HCT116 (cell line): ENCODE measurements at regions not wholly inside any gene's neighbourhood (a gene's known extent, or its start where the extent isn't known, plus 50 kb on each side); places are given as distances from the start of the nearest gene placed in this dataset.

Experiments used
- ATAC-seq: fragments of 200-7000 bp; cut with Tn5 transposase; 2 replicates; pipeline ENCODE4 v1.9.1; 2020; ENCODE audit warnings: mild to moderate bottlenecking, moderate library complexity
- BruUV-seq: library from RNA; stranded (reverse); fragments of 400-500 nt; replicated peaks from 2 replicates; lab custom pipeline; 2021; lab: Mats Ljungman, UMichigan
- CTCF ChIA-PET: fragments of 300-600 bp; sonication (Branson Sonifier 250); formaldehyde crosslinking; loops from one replicate; lab custom pipeline; 2021; ENCODE audit warnings: antibody characterized with exemption; lab: Charles Lee
- POLR2A ChIA-PET: fragments of 300-600, 350-600 bp; sonication (Branson Sonifier 250); formaldehyde crosslinking; loops from one replicate; lab custom pipeline; 2021; ENCODE audit warnings: antibody characterized with exemption; lab: Charles Lee
- RAD21 ChIA-PET, 2 experiments: fragments of 300-600 bp; sonication (Branson Sonifier 250); formaldehyde crosslinking; loops; one replicate each; lab custom pipeline; 2023; ENCODE audit warnings: low total read pairs in 2 of 2; ENCODE audit not compliant: uncharacterized antibody in 2 of 2, unreplicated experiment in 2 of 2, low non-redundant PET in 1 of 2; lab: Charles Lee
- DNase-seq: peaks from one replicate; pipeline ENCODE4 v3.0.0-alpha.2; 2010; ENCODE audit warnings: low read depth, low spot score
- H2AFZ ChIP-seq: fragments of 200-600 bp; shearing (Covaris generic), sonication (generic); 2 replicates; pipeline ENCODE4 v1.6.1; 2017; ENCODE audit warnings: low read depth, mixed run types, mixed read lengths, antibody characterized with exemption, low read length; ENCODE audit not compliant: poor library complexity, severe bottlenecking
- H3K27ac ChIP-seq: 2 replicates; pipeline ENCODE4 v1.5.1; 2012; ENCODE audit warnings: low read depth, low read length
- H3K27me3 ChIP-seq: fragments of 200-600 bp; sonication (generic); 2 replicates; pipeline ENCODE4 v1.6.1; 2016; ENCODE audit warnings: mixed run types, low read length, mixed read lengths; ENCODE audit not compliant: insufficient read depth
- H3K36me3 ChIP-seq, 2 experiments: fragments of 200-500 bp in 1 of 2; fragments of 200-600 bp in 1 of 2; sonication (Bioruptor generic) in 1 of 2; sonication (generic) in 1 of 2; 2 replicates each; pipeline versions ENCODE4 v1.5.1 to v1.6.1; 2014 to 2016; ENCODE audit warnings: low read length in 2 of 2, inconsistent platforms in 1 of 2, mixed read lengths in 1 of 2, mixed run types in 1 of 2; ENCODE audit not compliant: insufficient read depth in 2 of 2, control insufficient read depth in 1 of 2
- H3K4me1 ChIP-seq, 2 experiments: fragments of 200-600 bp in 1 of 2; sonication (generic) in 1 of 2; 2 replicates each; pipeline versions ENCODE4 v1.5.1 to v1.6.1; 2012 to 2017; ENCODE audit warnings: low read length in 2 of 2, inconsistent platforms in 1 of 2, mild to moderate bottlenecking in 1 of 2, mixed read lengths in 1 of 2, mixed run types in 1 of 2, moderate library complexity in 1 of 2; ENCODE audit not compliant: insufficient read depth in 2 of 2, control insufficient read depth in 1 of 2
- H3K4me2 ChIP-seq: fragments of 200-600 bp; sonication (generic); 2 replicates; pipeline ENCODE4 v1.6.1; 2017; ENCODE audit warnings: mixed run types, low read length, mixed read lengths
- H3K4me3 ChIP-seq, 2 experiments: fragments of 200-600 bp in 1 of 2; sonication (generic) in 1 of 2; replicated peaks in 1 of 2; 2 replicates each; pipeline ENCODE4 v1.5.1; 2011 to 2016; ENCODE audit warnings: low read length in 2 of 2, control low read depth in 1 of 2, low read depth in 1 of 2, mild to moderate bottlenecking in 1 of 2, mixed read lengths in 1 of 2, mixed run types in 1 of 2
- H3K79me2 ChIP-seq: fragments of 200-600 bp; sonication (generic); 2 replicates; pipeline ENCODE4 v1.6.1; 2017; ENCODE audit warnings: mild to moderate bottlenecking, mixed run types, low read length, moderate library complexity, mixed read lengths; ENCODE audit not compliant: insufficient read depth
- H3K9ac ChIP-seq: fragments of 200-600 bp; sonication (generic); 2 replicates; pipeline ENCODE4 v1.6.1; 2016; ENCODE audit warnings: low read length, mixed read lengths
- H3K9me2 ChIP-seq: fragments of 200-600 bp; sonication (generic), shearing (Covaris generic); 2 replicates; pipeline ENCODE4 v1.6.1; 2017; ENCODE audit warnings: mixed run types, mild to moderate bottlenecking, moderate library complexity; ENCODE audit not compliant: insufficient read depth
- H3K9me3 ChIP-seq, 2 experiments: fragments of 200-500 bp in 1 of 2; fragments of 200-600 bp in 1 of 2; sonication (Bioruptor generic) in 1 of 2; sonication (generic) in 1 of 2; 2 replicates each; pipeline ENCODE4 v1.6.1; 2014 to 2017; ENCODE audit warnings: low read length in 2 of 2, mixed read lengths in 2 of 2, inconsistent platforms in 1 of 2, low read depth in 1 of 2, mild to moderate bottlenecking in 1 of 2, mixed run types in 1 of 2, moderate library complexity in 1 of 2; ENCODE audit not compliant: control insufficient read depth in 1 of 2, insufficient read depth in 1 of 2
- H4K20me1 ChIP-seq: fragments of 200-600 bp; sonication (generic), shearing (Covaris generic); 2 replicates; pipeline ENCODE4 v1.6.1; 2017; ENCODE audit warnings: mixed run types, mild to moderate bottlenecking, moderate library complexity; ENCODE audit not compliant: insufficient read depth
- CBX3 ChIP-seq: IDR thresholded peaks from 2 replicates; pipeline ENCODE4 v1.6.1; 2012; ENCODE audit warnings: low read depth
- CTCF ChIP-seq, 3 experiments: fragments of 200-600 bp in 1 of 3; sonication (generic) in 1 of 3; IDR thresholded peaks in 2 of 3; conservative IDR thresholded peaks in 1 of 3; 2 replicates each; pipeline ENCODE4 v1.5.1; 2012 to 2017; ENCODE audit warnings: low read depth in 2 of 3, low read length in 2 of 3, antibody characterized with exemption in 1 of 3, borderline replicate concordance in 1 of 3, control low read depth in 1 of 3, mild to moderate bottlenecking in 1 of 3, mixed read lengths in 1 of 3, mixed run types in 1 of 3, moderate library complexity in 1 of 3; ENCODE audit not compliant: insufficient read depth in 1 of 3
- EZH2phosphoT487 ChIP-seq: fragments of 200-600 bp; IDR thresholded peaks from 2 replicates; pipeline ENCODE4 v1.6.1; 2018; ENCODE audit warnings: antibody characterized with exemption, borderline replicate concordance
- FOSL1 ChIP-seq: IDR thresholded peaks from 2 replicates; pipeline ENCODE4 v1.6.1; 2012; ENCODE audit warnings: low read depth
- JUND ChIP-seq: IDR thresholded peaks from 2 replicates; pipeline ENCODE4 v1.6.1; 2012
- MAX ChIP-seq: IDR thresholded peaks from 2 replicates; pipeline ENCODE4 v1.6.1; 2012
- POLR2A ChIP-seq: IDR thresholded peaks from 2 replicates; pipeline ENCODE4 v1.7.0; 2011; ENCODE audit warnings: borderline replicate concordance; ENCODE audit not compliant: insufficient read depth, insufficient read length; ENCODE audit errors: extremely low read depth
- POLR2AphosphoS5 ChIP-seq: IDR thresholded peaks from 2 replicates; pipeline ENCODE4 v1.6.1; 2011; ENCODE audit warnings: mild to moderate bottlenecking, low read depth, low read length, moderate library complexity
- RAD21 ChIP-seq: IDR thresholded peaks from 2 replicates; pipeline ENCODE4 v1.6.1; 2012; ENCODE audit warnings: low read depth, mild to moderate bottlenecking
- REST ChIP-seq: IDR thresholded peaks from 2 replicates; pipeline ENCODE4 v1.6.1; 2012; ENCODE audit warnings: low read depth
- SIN3A ChIP-seq: IDR thresholded peaks from 2 replicates; pipeline ENCODE4 v1.6.1; 2012; ENCODE audit warnings: low read depth
- SP1 ChIP-seq: IDR thresholded peaks from 2 replicates; pipeline ENCODE4 v1.6.1; 2012; ENCODE audit warnings: low read depth
- YY1 ChIP-seq: IDR thresholded peaks from 2 replicates; pipeline ENCODE4 v1.6.1; 2011; ENCODE audit warnings: low read length, low read depth, moderate library complexity, mild to moderate bottlenecking; ENCODE audit not compliant: insufficient replicate concordance; ENCODE audit errors: extremely low read depth
- ZBTB33 ChIP-seq: IDR thresholded peaks from 2 replicates; pipeline ENCODE4 v1.6.1; 2011; ENCODE audit warnings: mild to moderate bottlenecking, low read length, moderate library complexity; ENCODE audit not compliant: insufficient replicate concordance; ENCODE audit errors: extremely low read depth
- ZNF274 ChIP-seq: fragments of 200-500 bp; sonication (Bioruptor generic); IDR thresholded peaks from 2 replicates; pipeline ENCODE4 v1.6.1; 2014; ENCODE audit warnings: mild to moderate bottlenecking, low read depth, low read length, inconsistent platforms
- intact Hi-C: fragments of 100-400 bp; cut with micrococcal nuclease; formaldehyde crosslinking; loops from 2 replicates; pipeline ENCODE4 v1.10.0; 2022

- no peak for TF ChIP-seq FOSL1
- no peak for TF ChIP-seq SIN3A
- TF ChIP-seq, all 23 proteins: peak for 0
These were observed 337.0 kb downstream of the CDH26 start (continued) for GRCh38 chr20:60295214-60295613.

- no peak for ATAC-seq
- Histone ChIP-seq H3K9me3 (peaks cover 0 to 7% of the 10 kb centered on the region in 2 experiments; a peak in 2 of 4 replicates), H3K9ac (no peak overlapping the region), H3K9me2 (no peaks in the 10 kb centered on the region), H3K4me1 (no peaks in the 10 kb centered on the region), H2AFZ (no peak overlapping the region), H3K36me3 (no peaks in the 10 kb centered on the region), H3K79me2 (no peaks in the 10 kb centered on the region), H3K27ac (no peak overlapping the region), H3K4me3 (no peak overlapping the region), H4K20me1 (no peaks in the 10 kb centered on the region), H3K27me3 (no peaks in the 10 kb centered on the region), H3K4me2 (no peak overlapping the region)
- POLR2A ChIA-PET = no interaction called here
- DNase-seq = no peak
- no peak for TF ChIP-seq RAD21
- no peak for TF ChIP-seq YY1
- no peak for TF ChIP-seq MAX
- TF ChIP-seq ZBTB33 = no peak
- TF ChIP-seq POLR2A = no peak
- TF ChIP-seq POLR2AphosphoS5 = no peak
- TF ChIP-seq CBX3 = no peak
- TF ChIP-seq REST = no peak
- TF ChIP-seq CTCF (IDR thresholded peaks at IDR 0.05 in 2 of 3, conservative IDR thresholded peaks at IDR 0.05 in 1 of 3; ENCODE audit: borderline replicate concordance in 1 of 3, insufficient read depth in 1 of 3, low read depth in 2 of 3, low read length in 2 of 3) = no peak
- TF ChIP-seq EZH2phosphoT487 = no peak
- no peak for TF ChIP-seq ZNF274
- TF ChIP-seq SIN3A = no peak
- TF ChIP-seq FOSL1 = no peak
- no peak for TF ChIP-seq SP1
- TF ChIP-seq JUND = no peak
- RAD21 ChIA-PET = no interaction called here
- intact Hi-C loops = no loop called here
- no TSS peak for BruUV-seq
- CTCF ChIA-PET = no interaction called here
These were observed 339.4 kb downstream of the CDH26 start for GRCh38 chr20:60297649-60298048.
